ENCODE measurements at regions not wholly inside any gene's neighbourhood (a gene's known extent, or its start where the extent isn't known, plus 50 kb on each side); places are given as distances from the start of the nearest gene placed in this dataset.

DNA sequence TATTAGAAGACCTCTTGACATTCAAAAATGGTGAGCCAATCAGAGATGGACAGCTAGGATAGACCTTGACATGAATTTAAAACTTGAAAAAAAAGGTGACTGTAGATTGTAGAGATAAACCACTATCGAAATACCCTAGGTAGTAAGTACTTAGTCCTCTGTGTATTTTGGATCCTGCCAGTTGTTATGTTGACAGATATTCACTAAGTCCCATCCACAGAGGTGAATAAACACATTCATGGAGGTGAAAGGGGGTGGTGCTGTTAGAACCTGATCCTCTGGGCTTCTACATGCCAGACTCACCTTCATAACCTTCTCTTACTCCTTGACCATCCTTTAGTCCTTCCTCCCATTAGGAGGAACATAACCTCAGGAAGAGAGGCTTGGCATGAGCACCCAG, 72.3 kb downstream of the OTX2 start:
- TF ChIP-seq EZH2 (IDR thresholded peaks at IDR 0.05) (no peak), POLR2AphosphoS5 (IDR thresholded peaks at IDR 0.05; ENCODE audit: borderline replicate concordance, low read depth, low read length) (no peak), FOXP2 (optimal IDR thresholded peaks at IDR 0.05; ENCODE audit: control extremely low read depth, extremely low read length, insufficient read depth) (no peak)

Measured in SK-N-MC (cell line).